Endothelial cell of umbilical vein (primary cell): ENCODE measurements at regions not wholly inside any gene's neighbourhood (a gene's known extent, or its start where the extent isn't known, plus 50 kb on each side); places are given as distances from the start of the nearest gene placed in this dataset.

ENCODE experiments used
- BruUV-seq: library from RNA; stranded (reverse); fragments of 400-500 nt; replicated peaks from 2 replicates; lab custom pipeline; 2021; lab: Mats Ljungman, UMichigan
- CTCF ChIA-PET: fragments of 300-600, 350-600 bp; sonication (Branson Sonifier 250); formaldehyde crosslinking; loops from one replicate; lab custom pipeline; 2021; ENCODE audit warnings: antibody characterized with exemption, inconsistent platforms; lab: Charles Lee
- POLR2A ChIA-PET: fragments of 300-600, 350-600 bp; sonication (Branson Sonifier 250); formaldehyde crosslinking; loops from one replicate; lab custom pipeline; 2021; ENCODE audit warnings: antibody characterized with exemption, inconsistent platforms; lab: Charles Lee
- DNase-seq: peaks from one replicate; pipeline ENCODE4 v3.0.0-alpha.2; 2011; ENCODE audit warnings: low read depth, low spot score
- FAIRE-seq: peaks from 2 replicates; lab custom pipeline; 2011; peaks lifted over from hg19 to GRCh38; lab: Jason Lieb, UNC
- H2AFZ ChIP-seq: 2 replicates; pipeline ENCODE4 v1.6.0; 2012; ENCODE audit warnings: low read depth, low read length, control low read depth, inconsistent platforms
- H3K27ac ChIP-seq: 2 replicates; pipeline ENCODE4 v1.5.1; 2011; ENCODE audit warnings: low read depth, mild to moderate bottlenecking, control low read depth, low read length, moderate library complexity; ENCODE audit not compliant: insufficient read depth
- H3K27me3 ChIP-seq, 2 experiments: 2 replicates each; pipeline versions ENCODE4 v1.6.0 to v1.6.1; 2011; ENCODE audit warnings: low read length in 2 of 2, mixed read lengths in 1 of 2; ENCODE audit not compliant: control insufficient read depth in 2 of 2, insufficient read depth in 2 of 2
- H3K36me3 ChIP-seq, 2 experiments: 2 replicates in 1 of 2; 3 replicates in 1 of 2; pipeline ENCODE4 v1.5.1; 2011; ENCODE audit warnings: low read length in 2 of 2, mild to moderate bottlenecking in 1 of 2, moderate library complexity in 1 of 2; ENCODE audit not compliant: control insufficient read depth in 2 of 2, insufficient read depth in 2 of 2; ENCODE audit errors: extremely low read depth in 1 of 2
- H3K4me1 ChIP-seq: 3 replicates; pipeline ENCODE4 v1.5.1; 2011; ENCODE audit warnings: mild to moderate bottlenecking, low read length; ENCODE audit not compliant: control insufficient read depth, insufficient read depth; ENCODE audit errors: extremely low read depth
- H3K4me2 ChIP-seq: 2 replicates; pipeline ENCODE4 v1.6.1; 2011; ENCODE audit warnings: low read length, control low read depth, mixed read lengths; ENCODE audit not compliant: insufficient read depth
- H3K4me3 ChIP-seq, 3 experiments: fragments of 200-600 bp in 1 of 3; sonication (generic), shearing (Covaris generic) in 1 of 3; replicated peaks in 1 of 3; 2 replicates each; pipeline ENCODE4 v1.5.1; 2011 to 2016; ENCODE audit warnings: control low read depth in 3 of 3, low read length in 3 of 3, mild to moderate bottlenecking in 2 of 3, inconsistent platforms in 1 of 3, low read depth in 1 of 3, moderate library complexity in 1 of 3; ENCODE audit not compliant: insufficient read depth in 1 of 3
- H3K79me2 ChIP-seq: 2 replicates; pipeline ENCODE4 v1.6.0; 2012; ENCODE audit warnings: low read length, inconsistent platforms; ENCODE audit not compliant: control insufficient read depth, insufficient read depth
- H3K9ac ChIP-seq: replicated peaks from 2 replicates; pipeline ENCODE3; 2011; ENCODE audit warnings: low read length, control low read depth; ENCODE audit not compliant: insufficient read depth; ENCODE audit errors: extremely low read depth
- H3K9me1 ChIP-seq: replicated peaks from 3 replicates; pipeline ENCODE4 v1.6.0; 2011; ENCODE audit warnings: mild to moderate bottlenecking, low read length; ENCODE audit not compliant: control insufficient read depth, insufficient read depth; ENCODE audit errors: extremely low read depth
- H3K9me3 ChIP-seq: replicated peaks from 2 replicates; pipeline ENCODE4 v1.5.1; 2012; ENCODE audit warnings: low read length, inconsistent platforms; ENCODE audit not compliant: control insufficient read depth, insufficient read depth
- H4K20me1 ChIP-seq: replicated peaks from 2 replicates; pipeline ENCODE3; 2011; ENCODE audit warnings: mild to moderate bottlenecking, low read length; ENCODE audit not compliant: control insufficient read depth, insufficient read depth; ENCODE audit errors: extremely low read depth
- FOS ChIP-seq: IDR thresholded peaks from 2 replicates; pipeline ENCODE4 v1.6.1; 2011; ENCODE audit warnings: mild to moderate bottlenecking, low read length, moderate library complexity, borderline replicate concordance; ENCODE audit not compliant: insufficient read depth
- GATA2 ChIP-seq: IDR thresholded peaks from 2 replicates; pipeline ENCODE4 v1.7.0; 2011; ENCODE audit warnings: low read depth, mild to moderate bottlenecking, moderate library complexity, mixed read lengths, low read length; ENCODE audit not compliant: insufficient read length, insufficient read depth
- JUN ChIP-seq: IDR thresholded peaks from 2 replicates; pipeline ENCODE4 v1.6.1; 2011; ENCODE audit warnings: borderline replicate concordance, low read depth; ENCODE audit not compliant: insufficient read length, insufficient read depth
- MAX ChIP-seq: IDR thresholded peaks from 2 replicates; pipeline ENCODE4 v1.6.1; 2011; ENCODE audit not compliant: insufficient read depth, insufficient read length
- MYC ChIP-seq: IDR thresholded peaks from one replicate; pipeline ENCODE4 v1.6.1; 2011; ENCODE audit warnings: mild to moderate bottlenecking, low read depth, low read length
- POLR2AphosphoS5 ChIP-seq: IDR thresholded peaks from 2 replicates; pipeline ENCODE4 v1.6.1; 2012; ENCODE audit warnings: low read depth, mild to moderate bottlenecking, control low read depth, low read length, moderate library complexity; ENCODE audit not compliant: insufficient read depth
- dilution Hi-C: fragments of 300-500 bp; cut with MboI; formaldehyde crosslinking; loops from one replicate; pipeline ENCODE4 v1.15.0; 2019; ENCODE audit warnings: low sequenced_read_pairs; ENCODE audit not compliant: extremely low pct_ligation_motif_present
- intact Hi-C: fragments of 100-400 bp; cut with micrococcal nuclease; formaldehyde crosslinking; loops from one replicate; pipeline ENCODE4 v1.10.0; 2022
- TF ChIP-seq, protein P1 (sequence below), 2 donors: IDR thresholded peaks; 1 replicate in 1 of 2; 2 replicates in 1 of 2; pipeline ENCODE4 v1.5.1; 2011; ENCODE audit warnings: low read length in 2 of 2, mild to moderate bottlenecking in 2 of 2, moderate library complexity in 2 of 2, control low read depth in 1 of 2, inconsistent platforms in 1 of 2, low read depth in 1 of 2; ENCODE audit not compliant: insufficient read depth in 1 of 2; ENCODE audit errors: extremely low read depth in 1 of 2

DNA sequence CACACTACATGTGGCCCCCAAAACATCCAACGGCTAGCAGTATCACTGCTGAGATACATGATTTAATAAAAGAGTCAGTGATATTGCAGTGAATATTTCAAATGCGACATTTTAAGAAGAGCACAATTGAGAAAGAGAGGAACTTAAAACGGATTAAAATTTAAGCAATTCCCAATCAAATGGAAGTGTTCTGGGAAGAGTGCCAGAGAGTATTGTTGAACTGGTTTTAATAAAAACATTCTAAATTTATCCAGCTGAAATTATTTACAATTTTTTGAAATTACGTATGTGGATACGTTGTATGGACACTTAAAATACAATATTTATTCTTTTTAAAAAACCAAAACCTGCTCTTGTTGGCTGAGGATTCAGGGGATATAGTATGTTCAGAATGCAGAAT is 117.7 kb downstream of the C3orf38 start:
- dilution Hi-C loops = no loop called here
- BruUV-seq = no TSS peak
- no peak overlapping the region for H3K4me3 ChIP-seq
- H3K27ac ChIP-seq = no peak overlapping the region
- H3K4me1 ChIP-seq = no peaks in the 10 kb centered on the region
- H4K20me1 ChIP-seq = no peaks in the 10 kb centered on the region
- no peaks in the 10 kb centered on the region for H3K36me3 ChIP-seq
- H3K9ac ChIP-seq = no peak overlapping the region
- POLR2A ChIA-PET = no interaction called here
- H3K4me2 ChIP-seq = no peak overlapping the region
- no peak overlapping the region for H2AFZ ChIP-seq
- FAIRE-seq = no peak
- intact Hi-C loops = no loop called here
- DNase-seq = no peak
- no peaks in the 10 kb centered on the region for H3K27me3 ChIP-seq
- no peaks in the 10 kb centered on the region for H3K9me3 ChIP-seq
- H3K9me1 ChIP-seq = no peaks in the 10 kb centered on the region
- no peaks in the 10 kb centered on the region for H3K79me2 ChIP-seq
- CTCF ChIA-PET = no interaction called here
- TF ChIP-seq POLR2AphosphoS5 (no peak), FOS (no peak), MYC (no peak), JUN (no peak), MAX (no peak), GATA2 (no peak)
- TF ChIP-seq, protein P1, sequence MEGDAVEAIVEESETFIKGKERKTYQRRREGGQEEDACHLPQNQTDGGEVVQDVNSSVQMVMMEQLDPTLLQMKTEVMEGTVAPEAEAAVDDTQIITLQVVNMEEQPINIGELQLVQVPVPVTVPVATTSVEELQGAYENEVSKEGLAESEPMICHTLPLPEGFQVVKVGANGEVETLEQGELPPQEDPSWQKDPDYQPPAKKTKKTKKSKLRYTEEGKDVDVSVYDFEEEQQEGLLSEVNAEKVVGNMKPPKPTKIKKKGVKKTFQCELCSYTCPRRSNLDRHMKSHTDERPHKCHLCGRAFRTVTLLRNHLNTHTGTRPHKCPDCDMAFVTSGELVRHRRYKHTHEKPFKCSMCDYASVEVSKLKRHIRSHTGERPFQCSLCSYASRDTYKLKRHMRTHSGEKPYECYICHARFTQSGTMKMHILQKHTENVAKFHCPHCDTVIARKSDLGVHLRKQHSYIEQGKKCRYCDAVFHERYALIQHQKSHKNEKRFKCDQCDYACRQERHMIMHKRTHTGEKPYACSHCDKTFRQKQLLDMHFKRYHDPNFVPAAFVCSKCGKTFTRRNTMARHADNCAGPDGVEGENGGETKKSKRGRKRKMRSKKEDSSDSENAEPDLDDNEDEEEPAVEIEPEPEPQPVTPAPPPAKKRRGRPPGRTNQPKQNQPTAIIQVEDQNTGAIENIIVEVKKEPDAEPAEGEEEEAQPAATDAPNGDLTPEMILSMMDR (IDR thresholded peaks at IDR 0.05; ENCODE audit: extremely low read depth in 1 of 2, insufficient read depth in 1 of 2, low read depth in 1 of 2, low read length in 2 of 2) = no peak
